GM21526 (cell line): ENCODE measurements at regions not wholly inside any gene's neighbourhood (a gene's known extent, or its start where the extent isn't known, plus 50 kb on each side); places are given as distances from the start of the nearest gene placed in this dataset.

Source experiments
- ATAC-seq: cut with Tn5 transposase; IDR thresholded peaks from one replicate; pipeline ENCODE4 v1.9.1; 2021; ENCODE audit warnings: moderate library complexity; ENCODE audit not compliant: unreplicated experiment, low FRiP score

DNA sequence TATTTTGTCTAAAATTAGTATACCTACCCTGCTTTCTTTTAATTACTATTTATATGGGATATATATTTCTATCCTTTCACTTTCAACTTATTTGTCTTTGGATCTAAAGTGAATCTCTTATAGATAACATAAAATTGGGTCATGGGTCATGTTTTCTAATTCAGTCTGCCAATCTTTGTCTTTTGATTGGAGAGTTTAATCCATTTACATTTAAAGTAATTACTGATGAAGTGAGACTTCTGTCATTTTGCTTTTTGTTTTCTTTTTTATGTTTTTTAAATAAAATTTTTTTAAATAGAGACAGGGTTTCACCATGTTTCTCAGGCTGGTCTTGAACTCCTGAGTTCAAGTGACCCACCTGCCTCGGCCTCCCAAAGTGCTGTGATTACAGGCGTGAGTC lies 50.5 kb upstream of the PRDM1 start:
- no peak for ATAC-seq

DNA sequence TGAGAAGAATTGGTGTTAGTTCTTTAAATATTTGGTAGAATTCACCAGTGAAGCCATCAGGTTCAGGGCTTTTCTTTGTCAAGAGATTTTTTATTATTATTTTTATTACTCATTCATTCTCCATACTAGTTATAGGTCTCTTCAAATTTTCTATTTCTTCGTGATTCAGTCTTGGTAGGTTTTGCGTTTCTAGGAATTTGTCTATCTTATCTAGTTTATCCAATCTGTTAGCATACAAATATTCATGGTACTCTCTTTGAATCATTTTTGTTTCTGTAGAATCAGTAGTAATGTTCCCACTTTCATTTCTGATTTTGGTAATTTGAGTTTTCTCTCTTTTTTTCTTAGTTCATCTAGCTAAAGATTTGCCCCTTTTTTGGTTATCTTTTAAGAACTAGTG lies 52.3 kb upstream of the PRDM1 start:
- ATAC-seq: no peak

DNA sequence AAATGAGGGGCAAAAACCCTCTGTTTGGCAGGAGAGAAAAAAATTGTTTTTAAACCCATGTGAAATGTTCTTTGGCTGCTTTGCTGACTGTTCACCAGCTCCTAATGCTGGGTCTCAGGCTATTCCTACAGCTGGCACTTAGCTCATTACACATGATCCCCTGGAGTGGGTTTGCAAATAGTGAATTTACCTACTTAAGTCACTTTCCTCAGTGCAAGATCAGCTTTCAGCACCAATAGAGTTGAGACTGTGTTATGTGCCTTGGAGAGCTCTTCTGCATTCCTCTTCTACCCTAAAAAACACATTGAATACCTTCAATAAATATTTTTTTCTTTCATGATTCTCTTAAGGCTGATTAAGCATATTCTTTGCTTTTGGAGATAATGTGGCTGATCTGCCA lies 58.4 kb upstream of the PRDM1 start:
- no peak for ATAC-seq

DNA sequence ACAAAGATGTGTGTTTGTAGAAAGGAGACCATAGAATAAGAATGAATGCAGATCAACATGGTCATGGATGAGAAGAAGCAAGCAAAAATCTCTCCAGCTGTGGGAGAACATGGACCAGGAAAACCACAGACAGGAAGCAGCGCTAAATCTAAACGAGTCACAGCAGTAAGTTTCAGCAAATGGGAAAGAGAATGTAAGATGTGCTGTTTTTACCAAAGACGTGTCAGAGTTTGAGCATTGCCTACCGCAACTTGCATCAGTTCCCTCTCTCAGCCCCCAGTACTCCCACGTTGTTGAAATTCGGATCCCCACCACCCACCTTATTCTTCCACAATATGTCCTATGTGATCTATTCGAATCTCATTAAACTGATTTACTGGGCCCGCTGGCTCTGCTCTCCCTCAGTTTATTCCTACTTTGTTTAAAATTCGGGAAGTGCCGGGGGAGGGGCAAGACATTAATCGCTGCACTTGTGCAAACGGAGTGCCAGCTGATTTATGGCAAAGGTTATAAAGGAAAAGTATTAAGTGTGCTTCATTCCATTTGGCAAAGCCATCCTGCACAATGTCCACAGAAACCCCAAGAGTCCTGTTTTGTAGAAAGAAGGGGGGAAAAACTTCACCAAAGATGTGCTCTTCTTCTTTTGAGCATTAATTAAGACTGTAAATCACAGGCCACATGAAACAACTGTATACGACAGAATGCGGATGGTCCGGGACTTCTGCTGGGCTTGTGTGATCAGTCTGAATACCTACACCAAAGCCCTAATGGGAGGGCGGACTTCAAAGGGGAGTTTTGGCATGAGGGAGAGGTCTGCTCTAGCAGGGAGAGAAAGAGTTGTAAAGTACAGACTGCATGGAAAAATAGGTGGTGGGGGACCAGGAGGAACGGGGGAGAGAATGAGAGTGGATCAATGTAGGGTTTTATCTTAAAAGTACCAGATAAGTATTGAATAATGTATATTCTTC lies 59.1 kb upstream of the PRDM1 start:
- no peak for ATAC-seq

GRCh38 chr6:106025655-106026054 lies 60.5 kb upstream of the PRDM1 start:
- no peak for ATAC-seq

DNA sequence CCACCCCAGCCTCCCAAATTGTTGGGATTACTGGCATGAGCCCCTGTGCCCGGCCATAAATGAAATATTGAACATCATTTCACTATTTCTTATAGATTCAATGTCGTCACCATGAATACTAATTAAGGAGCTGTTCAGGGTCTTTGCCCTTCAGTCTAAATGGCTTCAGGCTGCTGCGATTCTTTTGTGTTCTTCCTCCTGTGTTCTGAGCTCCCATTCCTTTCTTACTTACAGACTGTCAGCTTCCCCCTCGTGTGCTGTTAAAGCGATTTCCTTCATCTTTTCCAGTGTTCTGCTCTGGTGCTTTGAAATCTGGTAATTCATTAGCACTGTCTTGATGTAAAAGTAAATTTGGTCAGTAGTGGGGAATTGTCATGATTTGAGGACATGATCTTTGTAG lies 63.3 kb upstream of the PRDM1 start:
- ATAC-seq: no peak

DNA sequence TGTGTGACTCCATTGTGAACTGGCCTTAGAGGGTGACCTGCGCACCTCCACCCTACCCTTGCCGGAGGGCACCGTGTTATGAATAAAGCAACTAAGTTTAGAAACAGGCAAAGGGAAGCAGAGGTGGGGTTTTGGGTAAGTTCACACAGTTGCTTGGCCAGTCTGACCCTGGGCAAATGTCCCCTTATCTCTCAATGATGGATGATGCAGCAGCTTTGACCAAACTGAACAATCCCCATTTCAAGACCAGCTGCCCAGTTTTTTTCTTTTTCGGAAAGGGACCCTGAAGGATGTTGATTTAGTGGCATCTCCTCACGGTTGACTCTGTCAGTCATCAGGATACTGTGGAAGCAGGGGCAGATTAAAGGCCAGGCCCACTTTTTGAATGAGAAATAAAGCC lies 68.7 kb upstream of the PRDM1 start:
- ATAC-seq: no peak

DNA sequence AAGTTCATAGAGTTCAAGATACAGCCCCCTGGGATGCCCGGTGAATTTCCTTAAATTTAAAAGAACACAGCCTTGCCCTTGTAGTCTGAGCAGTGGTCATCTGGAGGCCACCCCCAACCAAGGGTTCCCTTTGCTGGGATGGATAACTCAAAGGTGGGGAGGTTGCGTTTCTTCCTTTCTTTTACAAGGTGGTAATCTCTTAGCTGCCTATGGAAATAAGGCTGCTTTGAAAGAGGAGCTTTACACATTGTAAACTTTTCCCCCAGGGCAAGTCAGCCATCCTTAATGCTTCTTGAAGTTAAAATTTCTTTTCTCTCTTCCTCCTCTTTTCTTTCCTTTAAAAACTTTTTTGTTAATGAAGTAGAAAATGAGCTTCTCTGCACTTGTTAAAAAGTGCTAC lies 71.2 kb upstream of the PRDM1 start:
- no peak for ATAC-seq

DNA sequence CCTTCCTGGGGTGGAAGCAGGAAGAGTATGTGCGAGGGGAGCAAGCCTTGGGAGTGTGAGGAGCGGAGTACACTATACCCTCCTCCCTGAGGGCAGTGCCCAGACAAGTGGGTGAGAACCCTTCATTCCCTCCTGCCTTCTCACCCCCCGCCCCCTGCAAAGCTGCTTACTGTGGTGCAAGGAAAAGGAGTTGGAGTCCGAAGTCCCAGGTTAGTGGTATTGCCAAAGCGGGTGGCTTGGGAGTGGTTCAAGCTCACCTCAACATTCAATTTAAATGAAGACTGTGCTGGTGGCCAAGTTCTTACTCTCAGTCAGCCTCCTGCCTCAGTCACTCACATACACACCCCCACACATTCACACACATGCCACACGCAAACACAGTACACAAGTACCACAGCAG lies 74.7 kb upstream of the PRDM1 start:
- ATAC-seq: no peak

DNA sequence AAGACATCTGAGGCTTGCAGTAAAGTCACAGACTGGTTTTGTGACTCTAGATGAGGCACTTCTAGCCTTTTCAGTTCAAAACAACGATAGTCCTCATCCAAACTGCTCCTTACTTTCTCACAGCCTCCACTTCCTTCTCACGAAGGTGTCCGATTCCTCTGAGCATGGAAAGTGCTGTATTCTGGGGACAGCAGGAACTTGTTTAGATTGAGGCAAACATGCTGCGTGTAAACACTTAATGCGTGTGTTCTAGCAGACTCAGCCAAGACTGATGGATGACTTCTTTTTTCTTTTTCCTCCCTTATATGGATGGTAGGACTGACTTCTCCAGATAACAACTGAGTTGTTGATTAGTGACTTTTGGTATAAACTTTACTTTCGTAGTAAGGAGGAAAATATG lies 80.2 kb upstream of the PRDM1 start:
- ATAC-seq: no peak

GRCh38 chr6:106005013-106005412 lies 81.1 kb upstream of the PRDM1 start:
- ATAC-seq: no peak

DNA sequence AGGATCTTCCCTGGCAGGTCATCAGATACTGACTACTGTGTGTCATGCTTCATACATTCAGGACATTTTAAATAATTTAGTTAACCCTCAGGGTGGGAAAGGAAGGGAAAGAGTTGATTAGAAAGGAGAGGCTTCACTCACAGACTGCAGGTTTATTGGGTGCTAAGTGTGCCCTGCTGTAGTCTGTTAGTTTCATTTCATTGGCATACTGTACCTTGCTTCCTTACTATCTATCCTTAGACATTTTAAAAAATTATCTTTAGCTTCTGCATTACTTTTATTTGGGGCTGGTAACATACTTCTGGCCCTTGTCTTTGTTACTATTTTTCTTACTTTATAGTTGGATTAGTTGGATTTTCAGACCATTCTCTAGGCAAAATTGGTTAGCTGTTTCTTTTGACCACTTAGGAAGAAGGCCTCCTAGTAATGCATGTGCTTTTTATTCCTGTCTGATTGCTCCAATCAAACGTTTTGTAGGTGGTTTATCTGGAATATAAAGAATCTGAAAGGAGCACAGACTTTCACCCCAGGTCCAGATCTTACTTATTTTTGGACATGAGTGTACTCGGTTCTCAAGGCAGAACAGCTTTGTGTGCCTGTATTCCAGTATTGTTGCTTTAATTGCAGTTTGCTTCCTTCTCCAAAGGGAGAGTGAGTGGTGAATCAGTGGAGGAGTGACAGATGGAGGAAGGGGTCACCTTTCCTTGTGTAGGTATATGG lies 82.7 kb upstream of the PRDM1 start:
- ATAC-seq: no peak

DNA sequence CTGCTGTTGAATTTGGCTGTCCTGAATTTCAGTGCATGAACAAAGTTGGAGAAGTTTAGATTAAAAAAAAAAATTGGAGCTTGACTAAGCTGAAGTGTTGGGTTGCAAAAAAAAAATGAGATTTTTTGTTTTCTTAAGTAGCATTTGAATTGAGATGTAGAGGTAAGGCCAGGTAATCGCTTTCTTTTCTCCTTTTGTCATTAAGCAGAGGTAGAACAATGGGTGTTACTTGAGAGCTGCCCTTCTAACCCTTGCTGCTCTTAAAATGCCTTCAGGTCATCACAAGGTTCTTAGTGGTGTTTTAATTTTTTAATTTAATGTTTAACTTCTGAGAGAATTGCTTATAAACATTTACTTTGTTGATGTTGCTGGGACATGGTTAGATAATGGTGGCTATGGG lies 84.1 kb upstream of the PRDM1 start:
- no peak for ATAC-seq

DNA sequence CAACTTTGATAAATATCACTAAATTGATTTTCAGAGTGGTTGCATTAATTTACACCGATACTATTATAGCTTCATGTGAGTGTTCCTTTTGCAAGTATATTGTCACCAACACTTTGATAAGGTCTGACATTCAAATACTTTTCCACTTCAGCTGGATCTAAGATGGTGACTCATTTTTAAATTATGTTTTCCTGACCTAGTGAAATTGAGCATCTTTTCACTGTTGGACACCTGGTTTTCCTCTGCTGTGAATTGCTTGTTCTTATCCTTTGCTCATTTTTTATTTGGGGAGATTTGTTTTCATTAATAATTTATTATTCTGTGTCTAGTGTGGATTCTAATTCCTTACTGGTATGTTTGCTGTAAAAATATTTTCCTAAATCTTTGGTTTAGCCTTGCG lies 85.2 kb upstream of the PRDM1 start:
- ATAC-seq: no peak

GRCh38 chr6:105997482-105997881 lies 88.7 kb upstream of the PRDM1 start:
- no peak for ATAC-seq

GRCh38 chr6:105995391-105995865 lies 90.7 kb upstream of the PRDM1 start:
- no peak for ATAC-seq

GRCh38 chr6:105994591-105995390 lies 91.3 kb upstream of the PRDM1 start:
- no peak for ATAC-seq

DNA sequence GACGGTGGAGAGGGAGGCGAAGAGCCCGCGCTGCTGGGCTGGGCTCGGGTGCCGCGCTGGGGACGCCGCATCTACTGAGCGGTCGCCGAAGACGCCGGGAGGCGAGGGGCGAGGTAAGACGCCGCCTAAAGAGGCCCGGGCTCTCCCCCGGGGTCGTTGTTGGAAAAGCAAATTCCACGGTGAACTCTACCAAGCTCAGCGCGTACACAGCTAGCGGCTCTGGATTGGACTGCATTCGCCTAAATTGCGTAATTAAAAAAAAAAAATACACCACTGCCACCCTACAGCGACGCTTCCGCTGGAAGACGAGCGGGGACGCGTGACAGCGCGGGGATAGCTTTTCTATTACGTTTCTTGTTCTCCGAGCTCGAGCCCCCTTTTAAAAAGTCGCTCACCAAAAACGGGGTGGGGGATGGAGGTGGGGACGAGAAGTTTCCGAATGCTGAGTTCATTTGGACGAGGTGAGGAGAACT lies 92.0 kb upstream of the PRDM1 start:
- ATAC-seq: no peak

- ATAC-seq: no peak
These were observed 92.6 kb upstream of the PRDM1 start for GRCh38 chr6:105993341-105994117.
